ENCODE measurements at regions not wholly inside any gene's neighbourhood (a gene's known extent, or its start where the extent isn't known, plus 50 kb on each side); places are given as distances from the start of the nearest gene placed in this dataset.
A peak's percentile ranks its signal among the peaks of the same experiment; 100 is the strongest.
"Not testable (repeated sequence)": the region's sequence is repeated elsewhere in the genome, so short reads cannot be mapped to it uniquely, and the experiment has no call there.

DNA sequence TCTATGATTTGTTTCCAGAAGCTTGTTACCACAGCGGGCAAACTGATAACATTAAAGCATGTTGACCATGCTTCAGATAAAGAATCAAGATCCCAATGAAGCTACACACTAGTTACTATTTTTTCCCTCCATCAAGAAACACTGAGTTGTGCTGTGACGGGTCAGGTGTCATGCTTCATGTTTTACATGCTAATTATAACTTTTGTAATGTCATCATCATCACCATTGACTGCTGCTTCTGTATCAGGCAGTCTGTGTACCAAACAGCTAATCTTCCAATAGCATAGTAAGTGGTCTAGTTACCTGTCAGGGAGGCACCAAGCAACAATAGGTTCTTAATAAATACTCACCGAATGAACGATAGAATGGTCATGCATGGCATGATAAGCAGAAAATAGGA lies 388.1 kb downstream of the THBS2 start:
- POLR2A ChIA-PET, result no interaction called here
- no peak overlapping the region for H3K27ac Mint-ChIP-seq
- no peaks in the 10 kb centered on the region for H3K36me3 Mint-ChIP-seq (ENCODE audit: low read depth)
- H3K27me3 Mint-ChIP-seq, result no peaks in the 10 kb centered on the region
- H3K4me1 Mint-ChIP-seq, result no peaks in the 10 kb centered on the region
- CTCF ChIA-PET, result interaction anchor here (1.7 kb wide), 1 partner anchor 13 kb away, joined by 4 read pairs; no protein-coding TSS in a partner anchor
- no peaks in the 10 kb centered on the region for H3K9me3 Mint-ChIP-seq
- no peak overlapping the region for H3K4me3 Mint-ChIP-seq
- no peak for DNase-seq

DNA sequence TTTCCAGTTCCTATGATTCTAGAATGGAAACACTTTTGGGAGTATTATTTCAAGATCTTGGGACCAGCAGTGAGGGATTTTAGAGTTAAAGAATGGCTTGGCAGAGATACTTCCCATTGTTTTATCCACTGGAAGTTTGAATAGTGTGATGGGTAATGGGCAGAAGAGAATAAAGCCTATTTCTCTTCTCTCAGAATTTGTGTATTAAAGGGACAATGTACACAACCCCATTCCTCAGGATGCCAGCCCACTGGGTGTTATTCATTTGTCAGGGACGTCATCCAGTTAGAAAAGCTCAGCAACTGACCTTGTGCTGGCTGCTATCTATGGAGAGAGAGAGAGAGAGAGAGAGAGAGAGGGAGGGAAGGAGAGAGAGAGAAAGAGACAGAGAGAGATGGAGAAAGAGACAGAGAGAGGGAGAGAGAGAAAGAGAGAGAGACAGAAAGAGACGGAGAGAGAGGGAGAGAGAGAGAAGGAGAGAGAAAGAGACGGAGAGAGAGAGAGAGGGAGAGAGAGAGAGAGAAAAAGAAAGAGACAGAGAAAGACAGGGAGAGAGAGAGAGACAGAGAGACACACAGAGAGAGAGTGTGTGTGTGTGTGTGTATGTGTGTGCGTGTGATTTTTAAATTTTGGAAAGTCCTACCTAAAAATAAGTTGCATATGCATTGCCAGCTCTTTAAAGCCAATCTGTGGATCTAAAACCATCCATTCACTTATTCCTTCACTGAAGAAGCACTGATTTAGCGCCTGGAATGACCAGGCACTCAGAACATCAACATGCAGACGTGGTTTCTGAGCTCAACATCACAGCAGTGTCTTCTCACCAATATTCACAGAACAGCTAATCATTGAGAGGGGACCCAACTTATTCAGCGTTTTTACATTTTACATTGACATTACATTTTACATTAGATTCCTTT lies 388.8 kb downstream of the THBS2 start:
- CTCF ChIA-PET, result interaction anchor here (1.7 kb wide), 1 partner anchor 13 kb away, joined by 4 read pairs; no protein-coding TSS in a partner anchor
- H3K4me1 Mint-ChIP-seq, result no peaks in the 10 kb centered on the region
- H3K27me3 Mint-ChIP-seq, result no peaks in the 10 kb centered on the region

GRCh38 chr6:168863467-168863866 lies 390.2 kb downstream of the THBS2 start:
- POLR2A ChIA-PET, result no interaction called here
- H3K27ac Mint-ChIP-seq, result no peak overlapping the region
- no peak overlapping the region for H3K4me3 Mint-ChIP-seq
- no peaks in the 10 kb centered on the region for H3K36me3 Mint-ChIP-seq (ENCODE audit: low read depth)
- H3K27me3 Mint-ChIP-seq, result no peaks in the 10 kb centered on the region
- no peaks in the 10 kb centered on the region for H3K4me1 Mint-ChIP-seq
- no peak for DNase-seq
- H3K9me3 Mint-ChIP-seq, result no peaks in the 10 kb centered on the region
- CTCF ChIA-PET, result no interaction called here

More for the DNA sequence above, 388.8 kb downstream of the THBS2 start:
- Mint-ChIP-seq H3K27ac (no peak overlapping the region), H3K4me3 (no peak overlapping the region), H3K36me3 (ENCODE audit: low read depth) (no peaks in the 10 kb centered on the region), H3K9me3 (no peaks in the 10 kb centered on the region)
- POLR2A ChIA-PET, result no interaction called here
- no peak for DNase-seq

DNA sequence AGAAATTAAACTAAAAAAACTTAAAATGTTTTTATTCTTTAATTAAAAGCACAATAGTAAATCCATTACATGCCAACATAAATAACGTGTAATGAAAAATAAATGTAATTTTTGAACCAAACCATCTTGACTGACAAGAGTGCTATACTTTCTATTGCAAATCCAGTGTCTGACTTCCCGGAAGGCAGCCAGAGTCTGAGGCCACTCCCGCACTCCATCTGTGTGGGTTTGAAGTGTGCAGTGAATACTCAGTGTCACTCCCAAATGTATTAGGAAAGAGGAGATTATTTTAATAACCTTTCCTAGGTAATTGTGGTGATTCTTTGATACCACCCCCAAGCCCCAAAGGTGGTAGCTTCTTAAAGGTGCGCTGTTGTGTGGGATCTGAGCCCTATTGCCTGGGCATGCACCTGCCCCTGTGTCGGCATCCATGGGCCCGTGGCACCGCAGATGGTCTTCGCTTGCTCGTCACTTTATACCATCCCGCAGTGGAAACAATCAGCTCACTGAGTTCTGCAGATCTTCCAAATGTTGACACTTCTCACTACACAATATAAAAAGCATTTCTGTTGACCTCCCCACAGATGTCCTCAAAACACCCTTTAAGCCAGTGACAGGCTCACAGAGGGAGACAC lies 391.2 kb downstream of the THBS2 start:
- POLR2A ChIA-PET, result no interaction called here

DNA sequence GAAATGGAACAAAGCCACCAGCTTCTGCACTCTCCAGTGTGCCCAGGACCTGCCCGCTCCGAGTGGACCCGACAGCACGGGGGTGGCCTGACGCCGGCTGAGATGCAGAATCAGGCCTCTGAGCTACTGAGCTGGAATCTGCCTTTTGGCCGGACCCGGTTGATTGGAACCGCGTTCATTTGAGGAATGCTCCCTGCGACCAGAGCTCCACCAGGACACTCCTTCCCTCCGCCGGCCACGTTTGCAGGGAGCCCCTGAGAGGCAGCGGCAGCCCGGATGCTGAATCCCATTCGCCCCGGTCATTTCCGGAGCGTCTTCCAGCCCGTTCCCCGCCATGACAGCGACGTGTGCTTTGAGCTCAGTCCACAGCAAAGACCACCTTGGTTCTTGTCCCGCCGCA lies 392.7 kb downstream of the THBS2 start:
- CTCF ChIA-PET, result no interaction called here
- Mint-ChIP-seq H3K36me3 (ENCODE audit: low read depth) (no peaks in the 10 kb centered on the region), H3K27me3 (no peaks in the 10 kb centered on the region), H3K27ac (no peak overlapping the region), H3K9me3 (no peaks in the 10 kb centered on the region), H3K4me3 (no peak overlapping the region), H3K4me1 (no peaks in the 10 kb centered on the region)
- POLR2A ChIA-PET, result no interaction called here
- DNase-seq, result no peak

More for the DNA sequence above, 391.2 kb downstream of the THBS2 start:
- Mint-ChIP-seq H3K36me3 (ENCODE audit: low read depth) (no peaks in the 10 kb centered on the region), H3K4me3 (no peak overlapping the region), H3K4me1 (no peaks in the 10 kb centered on the region), H3K9me3 (no peaks in the 10 kb centered on the region), H3K27ac (no peak overlapping the region), H3K27me3 (no peaks in the 10 kb centered on the region)
- DNase-seq, result no peak
- CTCF ChIA-PET, result no interaction called here

GRCh38 chr6:168860341-168860740 lies 393.3 kb downstream of the THBS2 start:
- POLR2A ChIA-PET, result no interaction called here
- no peak overlapping the region for H3K4me3 Mint-ChIP-seq
- H3K36me3 Mint-ChIP-seq (ENCODE audit: low read depth), result no peaks in the 10 kb centered on the region
- DNase-seq, result no peak
- no peaks in the 10 kb centered on the region for H3K27me3 Mint-ChIP-seq
- no peak overlapping the region for H3K27ac Mint-ChIP-seq
- CTCF ChIA-PET, result no interaction called here
- no peaks in the 10 kb centered on the region for H3K9me3 Mint-ChIP-seq
- H3K4me1 Mint-ChIP-seq, result no peaks in the 10 kb centered on the region

- POLR2A ChIA-PET, result no interaction called here
- H3K9me3 Mint-ChIP-seq, result no peaks in the 10 kb centered on the region
These were observed 394.7 kb downstream of the THBS2 start for GRCh38 chr6:168858926-168859325.

DNA sequence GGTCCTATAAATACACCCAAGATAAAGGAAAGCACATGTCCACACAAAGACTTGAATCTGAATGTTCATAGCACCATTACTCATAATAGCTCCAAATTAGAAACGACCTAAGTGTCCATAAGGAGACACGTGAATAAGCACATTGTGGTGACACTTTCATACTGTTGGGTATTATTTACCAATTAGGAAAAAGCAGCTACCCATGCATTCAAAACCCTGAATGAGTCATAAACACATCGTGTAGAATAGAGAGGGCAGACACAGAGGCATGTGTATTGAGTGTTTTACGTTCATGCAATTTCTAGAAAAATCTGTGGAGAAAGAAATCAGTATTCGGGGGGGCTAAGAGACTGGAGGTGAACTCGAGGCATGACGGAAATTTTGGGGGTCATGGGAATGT lies 396.7 kb downstream of the THBS2 start:
- no peak for DNase-seq
- POLR2A ChIA-PET, result no interaction called here
- Mint-ChIP-seq H3K27ac (no peak overlapping the region), H3K9me3 (no peaks in the 10 kb centered on the region), H3K4me3 (no peak overlapping the region), H3K4me1 (peaks cover 1% of the 10 kb centered on the region), H3K27me3 (no peaks in the 10 kb centered on the region), H3K36me3 (ENCODE audit: low read depth) (no peaks in the 10 kb centered on the region)
- CTCF ChIA-PET, result no interaction called here

More at GRCh38 chr6:168858926-168859325, 394.7 kb downstream of the THBS2 start:
- Mint-ChIP-seq H3K27me3 (no peaks in the 10 kb centered on the region), H3K27ac (no peak overlapping the region), H3K4me1 (no peaks in the 10 kb centered on the region), H3K36me3 (ENCODE audit: low read depth) (no peaks in the 10 kb centered on the region), H3K4me3 (no peak overlapping the region)
- no peak for DNase-seq
- CTCF ChIA-PET, result no interaction called here

- no peaks in the 10 kb centered on the region for H3K27me3 Mint-ChIP-seq
- POLR2A ChIA-PET, result no interaction called here
These were observed 401.2 kb downstream of the THBS2 start for GRCh38 chr6:168852376-168852884.

GRCh38 chr6:168851460-168852375 lies 401.9 kb downstream of the THBS2 start:
- POLR2A ChIA-PET, result no interaction called here
- Mint-ChIP-seq H3K4me1 (peaks cover 6% of the 10 kb centered on the region), H3K27me3 (no peaks in the 10 kb centered on the region), H3K4me3 (peak overlapping the region; percentile 10), H3K36me3 (ENCODE audit: low read depth) (no peaks in the 10 kb centered on the region), H3K9me3 (no peaks in the 10 kb centered on the region), H3K27ac (no peak overlapping the region)
- DNase-seq, result no peak
- CTCF ChIA-PET, result no interaction called here

More at GRCh38 chr6:168852376-168852884, 401.2 kb downstream of the THBS2 start:
- H3K4me3 Mint-ChIP-seq, result no peak overlapping the region
- peaks cover 6% of the 10 kb centered on the region for H3K4me1 Mint-ChIP-seq
- H3K9me3 Mint-ChIP-seq, result no peaks in the 10 kb centered on the region
- no peak for DNase-seq
- CTCF ChIA-PET, result no interaction called here
- no peak overlapping the region for H3K27ac Mint-ChIP-seq
- no peaks in the 10 kb centered on the region for H3K36me3 Mint-ChIP-seq (ENCODE audit: low read depth)

- H3K4me1 Mint-ChIP-seq; H3K27me3 Mint-ChIP-seq; H3K27ac Mint-ChIP-seq; POLR2A ChIA-PET; DNase-seq; CTCF ChIA-PET; H3K9me3 Mint-ChIP-seq; H3K4me3 Mint-ChIP-seq; H3K36me3 Mint-ChIP-seq (ENCODE audit: low read depth): not testable (repeated sequence)
These were observed 403.5 kb downstream of the THBS2 start for GRCh38 chr6:168850027-168850736.

- Mint-ChIP-seq H3K4me3 (no peak overlapping the region), H3K4me1 (peaks cover 6% of the 10 kb centered on the region), H3K36me3 (ENCODE audit: low read depth) (no peaks in the 10 kb centered on the region), H3K27me3 (no peaks in the 10 kb centered on the region), H3K27ac (no peak overlapping the region), H3K9me3 (no peaks in the 10 kb centered on the region)
- CTCF ChIA-PET, result no interaction called here
- POLR2A ChIA-PET, result no interaction called here
- no peak for DNase-seq
These were observed 404.2 kb downstream of the THBS2 start for GRCh38 chr6:168849459-168849858.
